ENCODE measurements at regions not wholly inside any gene's neighbourhood (a gene's known extent, or its start where the extent isn't known, plus 50 kb on each side); places are given as distances from the start of the nearest gene placed in this dataset.

GRCh38 chr20:11248687-11249638 lies 575.2 kb upstream of the JAG1 start:
- no peak for TF ChIP-seq RAD21 (IDR thresholded peaks at IDR 0.05; ENCODE audit: low read depth)
- TF ChIP-seq POLR2AphosphoS5 (IDR thresholded peaks at IDR 0.05; ENCODE audit: low read depth, low read length) = no peak
- no peak for TF ChIP-seq POLR2A (IDR thresholded peaks at IDR 0.05; ENCODE audit: borderline replicate concordance, extremely low read depth, insufficient read depth, insufficient read length)
